ENCODE measurements at regions not wholly inside any gene's neighbourhood (a gene's known extent, or its start where the extent isn't known, plus 50 kb on each side); places are given as distances from the start of the nearest gene placed in this dataset.

DNA sequence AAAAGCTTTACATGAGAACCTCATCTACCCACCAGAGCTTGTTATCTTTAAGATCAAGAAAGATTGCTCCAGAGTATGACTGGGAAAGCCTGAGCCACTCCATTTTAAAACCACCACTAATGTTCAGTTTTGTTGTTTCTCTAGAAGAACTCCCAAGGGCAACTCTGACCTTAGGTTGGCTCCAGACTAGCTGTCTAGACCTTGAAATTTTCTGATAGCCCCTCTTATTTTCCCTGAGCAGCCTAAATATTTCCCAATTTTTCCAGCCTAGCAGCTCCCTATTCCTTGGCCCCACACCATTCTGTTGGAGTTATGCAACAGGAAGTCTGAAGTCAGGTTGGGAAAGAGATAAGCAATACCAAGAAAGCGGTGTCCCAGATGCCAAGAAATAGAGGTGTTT is 84.6 kb upstream of the TCF21 start:
- no peak for TF ChIP-seq ZNF335 (tag by site-specific recombination; conservative IDR thresholded peaks at IDR 0.05)
- TF ChIP-seq, protein P1, sequence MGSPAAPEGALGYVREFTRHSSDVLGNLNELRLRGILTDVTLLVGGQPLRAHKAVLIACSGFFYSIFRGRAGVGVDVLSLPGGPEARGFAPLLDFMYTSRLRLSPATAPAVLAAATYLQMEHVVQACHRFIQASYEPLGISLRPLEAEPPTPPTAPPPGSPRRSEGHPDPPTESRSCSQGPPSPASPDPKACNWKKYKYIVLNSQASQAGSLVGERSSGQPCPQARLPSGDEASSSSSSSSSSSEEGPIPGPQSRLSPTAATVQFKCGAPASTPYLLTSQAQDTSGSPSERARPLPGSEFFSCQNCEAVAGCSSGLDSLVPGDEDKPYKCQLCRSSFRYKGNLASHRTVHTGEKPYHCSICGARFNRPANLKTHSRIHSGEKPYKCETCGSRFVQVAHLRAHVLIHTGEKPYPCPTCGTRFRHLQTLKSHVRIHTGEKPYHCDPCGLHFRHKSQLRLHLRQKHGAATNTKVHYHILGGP (tag by site-specific recombination; IDR thresholded peaks at IDR 0.05) = no peak
- CTCF ChIA-PET = interaction anchor here (1.2 to 1.7 kb wide), 2 partner anchors 33 to 113 kb away, joined by 3 to 8 read pairs; no protein-coding TSS in a partner anchor

DNA sequence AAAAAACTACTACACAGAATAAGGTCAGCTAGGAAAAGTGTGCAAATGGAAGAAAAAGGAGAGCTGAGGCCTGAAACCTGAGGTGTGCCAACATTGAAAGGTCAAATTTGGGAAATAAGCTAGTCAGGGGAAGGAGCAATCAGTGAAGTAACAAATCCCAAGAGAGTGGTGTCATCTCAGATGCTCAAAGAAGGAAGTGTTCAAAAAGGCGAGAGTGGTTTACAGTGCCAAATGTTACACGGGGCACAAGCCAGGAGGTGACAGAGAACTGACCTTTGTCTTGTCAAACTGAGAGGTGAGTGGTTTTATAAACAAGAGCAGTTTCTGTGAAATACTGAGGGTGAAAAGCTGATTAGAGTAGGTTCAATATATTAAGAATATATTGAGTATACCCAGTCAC is 83.0 kb upstream of the TCF21 start:
- no peaks in the 10 kb centered on the region for H3K36me3 ChIP-seq (ENCODE audit: control insufficient read depth in 2 of 2, insufficient read depth in 1 of 2, low read length in 2 of 2)
- CTCF ChIA-PET = interaction anchor here (0.6 to 1.7 kb wide), 5 partner anchors 28 to 305 kb away, joined by 3 to 8 read pairs (median 4); no protein-coding TSS in a partner anchor
- no peak overlapping the region for H3K27ac ChIP-seq (ENCODE audit: extremely low read depth, low read depth, low read length)
- H3K4me3 ChIP-seq (ENCODE audit: low read depth, low read length) = no peak overlapping the region
- H3K9me3 ChIP-seq (ENCODE audit: control insufficient read depth, insufficient read depth, low read depth, low read length) = no peaks in the 10 kb centered on the region
- POLR2A ChIA-PET = no interaction called here
- H3K4me1 ChIP-seq (ENCODE audit: control insufficient read depth, insufficient read depth, low read length) = no peaks in the 10 kb centered on the region
- TF ChIP-seq ZNF624 (tag by site-specific recombination; IDR thresholded peaks at IDR 0.05) = no peak
- no peak for TF ChIP-seq ZNF791 (tag by site-specific recombination; IDR thresholded peaks at IDR 0.05)
- TF ChIP-seq ZEB2 (tag by site-specific recombination; IDR thresholded peaks at IDR 0.05) = no peak
- TF ChIP-seq, protein P2, sequence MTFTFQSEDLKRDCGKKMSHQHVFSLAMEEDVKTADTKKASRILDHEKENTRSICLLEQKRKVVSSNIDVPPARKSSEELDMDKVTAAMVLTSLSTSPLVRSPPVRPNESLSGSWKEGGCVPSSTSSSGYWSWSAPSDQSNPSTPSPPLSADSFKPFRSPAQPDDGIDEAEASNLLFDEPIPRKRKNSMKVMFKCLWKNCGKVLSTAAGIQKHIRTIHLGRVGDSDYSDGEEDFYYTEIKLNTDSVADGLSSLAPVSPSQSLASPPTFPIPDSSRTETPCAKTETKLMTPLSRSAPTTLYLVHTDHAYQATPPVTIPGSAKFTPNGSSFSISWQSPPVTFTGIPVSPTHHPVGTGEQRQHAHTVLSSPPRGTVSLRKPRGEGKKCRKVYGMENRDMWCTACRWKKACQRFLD (tag by site-specific recombination; IDR thresholded peaks at IDR 0.05) = no peak
- no peak for TF ChIP-seq KLF10 (tag by site-specific recombination; IDR thresholded peaks at IDR 0.05)
- TF ChIP-seq ZNF561 (tag by site-specific recombination; IDR thresholded peaks at IDR 0.05; ENCODE audit: borderline replicate concordance) = no peak
- TF ChIP-seq, protein P3, sequence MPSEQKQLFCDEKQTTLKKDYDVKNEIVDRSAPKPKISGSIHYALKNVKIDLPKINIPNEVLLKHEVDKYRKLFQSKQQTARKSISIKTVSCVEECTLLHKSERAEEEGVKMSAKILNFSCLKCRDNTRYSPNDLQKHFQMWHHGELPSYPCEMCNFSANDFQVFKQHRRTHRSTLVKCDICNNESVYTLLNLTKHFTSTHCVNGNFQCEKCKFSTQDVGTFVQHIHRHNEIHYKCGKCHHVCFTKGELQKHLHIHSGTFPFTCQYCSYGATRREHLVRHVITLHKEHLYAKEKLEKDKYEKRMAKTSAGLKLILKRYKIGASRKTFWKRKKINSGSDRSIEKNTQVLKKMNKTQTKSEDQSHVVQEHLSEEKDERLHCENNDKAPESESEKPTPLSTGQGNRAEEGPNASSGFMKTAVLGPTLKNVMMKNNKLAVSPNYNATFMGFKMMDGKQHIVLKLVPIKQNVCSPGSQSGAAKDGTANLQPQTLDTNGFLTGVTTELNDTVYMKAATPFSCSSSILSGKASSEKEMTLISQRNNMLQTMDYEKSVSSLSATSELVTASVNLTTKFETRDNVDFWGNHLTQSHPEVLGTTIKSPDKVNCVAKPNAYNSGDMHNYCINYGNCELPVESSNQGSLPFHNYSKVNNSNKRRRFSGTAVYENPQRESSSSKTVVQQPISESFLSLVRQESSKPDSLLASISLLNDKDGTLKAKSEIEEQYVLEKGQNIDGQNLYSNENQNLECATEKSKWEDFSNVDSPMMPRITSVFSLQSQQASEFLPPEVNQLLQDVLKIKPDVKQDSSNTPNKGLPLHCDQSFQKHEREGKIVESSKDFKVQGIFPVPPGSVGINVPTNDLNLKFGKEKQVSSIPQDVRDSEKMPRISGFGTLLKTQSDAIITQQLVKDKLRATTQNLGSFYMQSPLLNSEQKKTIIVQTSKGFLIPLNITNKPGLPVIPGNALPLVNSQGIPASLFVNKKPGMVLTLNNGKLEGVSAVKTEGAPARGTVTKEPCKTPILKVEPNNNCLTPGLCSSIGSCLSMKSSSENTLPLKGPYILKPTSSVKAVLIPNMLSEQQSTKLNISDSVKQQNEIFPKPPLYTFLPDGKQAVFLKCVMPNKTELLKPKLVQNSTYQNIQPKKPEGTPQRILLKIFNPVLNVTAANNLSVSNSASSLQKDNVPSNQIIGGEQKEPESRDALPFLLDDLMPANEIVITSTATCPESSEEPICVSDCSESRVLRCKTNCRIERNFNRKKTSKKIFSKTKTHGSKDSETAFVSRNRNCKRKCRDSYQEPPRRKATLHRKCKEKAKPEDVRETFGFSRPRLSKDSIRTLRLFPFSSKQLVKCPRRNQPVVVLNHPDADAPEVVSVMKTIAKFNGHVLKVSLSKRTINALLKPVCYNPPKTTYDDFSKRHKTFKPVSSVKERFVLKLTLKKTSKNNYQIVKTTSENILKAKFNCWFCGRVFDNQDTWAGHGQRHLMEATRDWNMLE (tag by site-specific recombination; conservative IDR thresholded peaks at IDR 0.05; ENCODE audit: low read depth) = no peak
- TF ChIP-seq ZNF621 (tag by site-specific recombination; IDR thresholded peaks at IDR 0.05) = no peak
- TF ChIP-seq KLF7 (tag by site-specific recombination; IDR thresholded peaks at IDR 0.05; ENCODE audit: borderline replicate concordance) = no peak
- TF ChIP-seq, protein P4, sequence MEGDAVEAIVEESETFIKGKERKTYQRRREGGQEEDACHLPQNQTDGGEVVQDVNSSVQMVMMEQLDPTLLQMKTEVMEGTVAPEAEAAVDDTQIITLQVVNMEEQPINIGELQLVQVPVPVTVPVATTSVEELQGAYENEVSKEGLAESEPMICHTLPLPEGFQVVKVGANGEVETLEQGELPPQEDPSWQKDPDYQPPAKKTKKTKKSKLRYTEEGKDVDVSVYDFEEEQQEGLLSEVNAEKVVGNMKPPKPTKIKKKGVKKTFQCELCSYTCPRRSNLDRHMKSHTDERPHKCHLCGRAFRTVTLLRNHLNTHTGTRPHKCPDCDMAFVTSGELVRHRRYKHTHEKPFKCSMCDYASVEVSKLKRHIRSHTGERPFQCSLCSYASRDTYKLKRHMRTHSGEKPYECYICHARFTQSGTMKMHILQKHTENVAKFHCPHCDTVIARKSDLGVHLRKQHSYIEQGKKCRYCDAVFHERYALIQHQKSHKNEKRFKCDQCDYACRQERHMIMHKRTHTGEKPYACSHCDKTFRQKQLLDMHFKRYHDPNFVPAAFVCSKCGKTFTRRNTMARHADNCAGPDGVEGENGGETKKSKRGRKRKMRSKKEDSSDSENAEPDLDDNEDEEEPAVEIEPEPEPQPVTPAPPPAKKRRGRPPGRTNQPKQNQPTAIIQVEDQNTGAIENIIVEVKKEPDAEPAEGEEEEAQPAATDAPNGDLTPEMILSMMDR (tag by site-specific recombination; IDR thresholded peaks at IDR 0.05) = no peak

More for the DNA sequence above, 84.6 kb upstream of the TCF21 start:
- H3K9me3 ChIP-seq (ENCODE audit: control insufficient read depth, insufficient read depth, low read depth, low read length) = no peaks in the 10 kb centered on the region
- no peaks in the 10 kb centered on the region for H3K4me1 ChIP-seq (ENCODE audit: control insufficient read depth, insufficient read depth, low read length)
- POLR2A ChIA-PET = no interaction called here
- H3K36me3 ChIP-seq (ENCODE audit: control insufficient read depth in 2 of 2, insufficient read depth in 1 of 2, low read length in 2 of 2) = no peaks in the 10 kb centered on the region
- H3K4me3 ChIP-seq (ENCODE audit: low read depth, low read length) = no peak overlapping the region
- no peak overlapping the region for H3K27ac ChIP-seq (ENCODE audit: extremely low read depth, low read depth, low read length)

All from HEK293 (cell line).